ENCODE measurements at regions not wholly inside any gene's neighbourhood (a gene's known extent, or its start where the extent isn't known, plus 50 kb on each side); places are given as distances from the start of the nearest gene placed in this dataset.
"Not testable (repeated sequence)": the region's sequence is repeated elsewhere in the genome, so short reads cannot be mapped to it uniquely, and the experiment has no call there.

DNA sequence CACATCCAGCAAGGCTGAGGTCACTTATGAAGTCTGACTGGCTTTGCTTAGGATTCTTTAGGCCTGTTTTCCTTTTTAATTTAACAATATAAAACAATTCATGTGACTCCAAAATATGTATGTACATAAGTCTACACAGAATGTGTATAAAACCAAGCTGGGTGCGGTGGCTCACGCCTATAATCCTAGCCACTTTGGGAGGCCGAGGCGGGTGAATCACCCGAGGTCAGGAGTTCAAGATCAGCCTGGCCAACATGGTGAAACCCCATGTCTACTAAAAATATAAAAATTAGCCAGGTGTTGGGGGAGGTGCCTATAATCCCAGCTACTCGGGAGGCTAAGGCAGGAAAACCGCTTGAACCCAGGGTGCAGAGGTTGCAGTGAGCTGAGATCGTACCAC, 83.1 kb downstream of the SHANK2 start:
- Histone ChIP-seq H3K36me3 (ENCODE audit: control insufficient read depth, insufficient read depth, low read length) (no peaks in the 10 kb centered on the region), H3K27me3 (ENCODE audit: control insufficient read depth, insufficient read depth, low read length, poor library complexity, severe bottlenecking) (no peaks in the 10 kb centered on the region), H3K4me1 (ENCODE audit: control insufficient read depth, insufficient read depth, low read length) (no peaks in the 10 kb centered on the region), H3K4me3 (ENCODE audit: low read length) (no peak overlapping the region), H3K27ac (ENCODE audit: low read depth, low read length) (no peak overlapping the region), H3K9ac (ENCODE audit: extremely low read depth, low read length, poor library complexity, severe bottlenecking) (no peak overlapping the region), H3K9me3 (ENCODE audit: control insufficient read depth, low read length) (peaks cover 13% of the 10 kb centered on the region)
- Mint-ChIP-seq H3K9me3 (peaks cover 31% of the 10 kb centered on the region), H3K4me3 (no peak overlapping the region), H3K27me3 (ENCODE audit: insufficient read depth) (no peaks in the 10 kb centered on the region), H3K4me1 (peaks cover 6% of the 10 kb centered on the region), H3K27ac (no peak overlapping the region), H3K36me3 (ENCODE audit: low read depth) (peaks cover 31% of the 10 kb centered on the region)
- no peak for DNase-seq
- WGBS, 2 experiments (ENCODE audit: insufficient coverage in 1 of 2, insufficient read length in 1 of 2), result 90% methylated on average over 4 to 8 of the region's 8 CpGs
- TF ChIP-seq, protein P1, sequence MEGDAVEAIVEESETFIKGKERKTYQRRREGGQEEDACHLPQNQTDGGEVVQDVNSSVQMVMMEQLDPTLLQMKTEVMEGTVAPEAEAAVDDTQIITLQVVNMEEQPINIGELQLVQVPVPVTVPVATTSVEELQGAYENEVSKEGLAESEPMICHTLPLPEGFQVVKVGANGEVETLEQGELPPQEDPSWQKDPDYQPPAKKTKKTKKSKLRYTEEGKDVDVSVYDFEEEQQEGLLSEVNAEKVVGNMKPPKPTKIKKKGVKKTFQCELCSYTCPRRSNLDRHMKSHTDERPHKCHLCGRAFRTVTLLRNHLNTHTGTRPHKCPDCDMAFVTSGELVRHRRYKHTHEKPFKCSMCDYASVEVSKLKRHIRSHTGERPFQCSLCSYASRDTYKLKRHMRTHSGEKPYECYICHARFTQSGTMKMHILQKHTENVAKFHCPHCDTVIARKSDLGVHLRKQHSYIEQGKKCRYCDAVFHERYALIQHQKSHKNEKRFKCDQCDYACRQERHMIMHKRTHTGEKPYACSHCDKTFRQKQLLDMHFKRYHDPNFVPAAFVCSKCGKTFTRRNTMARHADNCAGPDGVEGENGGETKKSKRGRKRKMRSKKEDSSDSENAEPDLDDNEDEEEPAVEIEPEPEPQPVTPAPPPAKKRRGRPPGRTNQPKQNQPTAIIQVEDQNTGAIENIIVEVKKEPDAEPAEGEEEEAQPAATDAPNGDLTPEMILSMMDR (conservative IDR thresholded peaks at IDR 0.05), result no peak

DNA sequence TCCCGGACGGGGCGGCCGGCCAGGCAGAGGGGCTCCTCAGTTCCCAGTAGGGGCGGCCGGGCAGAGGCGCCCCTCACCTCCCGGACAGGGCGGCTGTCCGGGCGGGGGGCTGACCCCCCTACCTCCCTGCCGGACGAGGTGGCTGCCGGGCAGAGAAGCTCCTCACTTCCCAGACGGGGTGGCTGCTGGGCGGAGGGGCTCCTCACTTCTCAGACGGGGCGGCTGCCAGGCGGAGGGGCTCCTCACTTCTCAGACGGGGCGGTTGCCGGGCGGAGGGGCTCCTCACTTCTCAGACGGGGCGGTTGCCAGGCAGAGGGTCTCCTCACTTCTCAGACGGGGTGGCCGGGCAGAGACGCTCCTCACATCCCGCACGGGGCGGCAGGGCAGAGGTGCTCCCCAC, 84.6 kb downstream of the SHANK2 start:
- not testable (repeated sequence) for H3K4me1 ChIP-seq (ENCODE audit: control insufficient read depth, insufficient read depth, low read length); H3K4me3 ChIP-seq (ENCODE audit: low read length); H3K4me3 Mint-ChIP-seq; H3K27me3 Mint-ChIP-seq (ENCODE audit: insufficient read depth); H3K27ac Mint-ChIP-seq; H3K27ac ChIP-seq (ENCODE audit: low read depth, low read length); H3K9ac ChIP-seq (ENCODE audit: extremely low read depth, low read length, poor library complexity, severe bottlenecking); H3K36me3 ChIP-seq (ENCODE audit: control insufficient read depth, insufficient read depth, low read length); DNase-seq; H3K27me3 ChIP-seq (ENCODE audit: control insufficient read depth, insufficient read depth, low read length, poor library complexity, severe bottlenecking)
- peaks cover 30% of the 10 kb centered on the region for H3K9me3 Mint-ChIP-seq
- H3K36me3 Mint-ChIP-seq (ENCODE audit: low read depth), result peaks cover 22% of the 10 kb centered on the region
- peaks cover 13% of the 10 kb centered on the region for H3K9me3 ChIP-seq (ENCODE audit: control insufficient read depth, low read length)
- peaks cover 18% of the 10 kb centered on the region for H3K4me1 Mint-ChIP-seq
- 90% methylated on average over 26 of the region's 31 CpGs; no CpG with 5 or more reads in 1 of the 2 experiments for WGBS, 2 experiments (ENCODE audit: insufficient coverage in 1 of 2, insufficient read length in 1 of 2)

DNA sequence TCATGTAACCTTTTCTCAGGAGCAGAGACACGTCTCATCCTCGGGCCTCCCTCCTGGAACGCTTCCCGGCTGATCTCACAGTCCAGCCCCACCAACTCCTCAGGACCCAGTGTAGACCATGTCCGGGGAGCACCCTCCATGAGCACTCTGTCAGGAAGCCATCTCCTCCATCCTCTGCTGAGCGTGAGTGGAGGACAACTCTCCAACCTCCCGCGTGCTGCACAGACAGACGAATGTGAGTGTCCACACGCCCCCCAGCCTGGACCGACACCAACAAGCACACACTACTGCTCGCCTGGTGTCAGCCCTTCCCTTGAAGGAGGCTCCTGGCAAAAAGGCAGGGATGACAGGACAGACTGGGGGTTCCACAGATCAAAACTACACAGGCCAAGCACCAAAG, 86.6 kb downstream of the SHANK2 start:
- H3K4me1 Mint-ChIP-seq, result peaks cover 26% of the 10 kb centered on the region
- H3K27ac Mint-ChIP-seq, result no peak overlapping the region
- peaks cover 27% of the 10 kb centered on the region for H3K36me3 Mint-ChIP-seq (ENCODE audit: low read depth)

More for the DNA sequence above, 86.6 kb downstream of the SHANK2 start:
- Mint-ChIP-seq H3K4me3 (no peak overlapping the region), H3K27me3 (ENCODE audit: insufficient read depth) (peaks cover 4% of the 10 kb centered on the region), H3K9me3 (peaks cover 33% of the 10 kb centered on the region)
- Histone ChIP-seq H3K36me3 (ENCODE audit: control insufficient read depth, insufficient read depth, low read length) (no peaks in the 10 kb centered on the region), H3K4me3 (ENCODE audit: low read length) (peak overlapping the region; percentile 42), H3K27ac (ENCODE audit: low read depth, low read length) (no peak overlapping the region), H3K4me1 (ENCODE audit: control insufficient read depth, insufficient read depth, low read length) (peaks cover 5% of the 10 kb centered on the region), H3K27me3 (ENCODE audit: control insufficient read depth, insufficient read depth, low read length, poor library complexity, severe bottlenecking) (no peaks in the 10 kb centered on the region), H3K9me3 (ENCODE audit: control insufficient read depth, low read length) (peaks cover 25% of the 10 kb centered on the region), H3K9ac (ENCODE audit: extremely low read depth, low read length, poor library complexity, severe bottlenecking) (no peak overlapping the region)
- TF ChIP-seq, protein P1 (conservative IDR thresholded peaks at IDR 0.05), result no peak
- peak; percentile 19 for DNase-seq
- WGBS, 2 experiments (ENCODE audit: insufficient coverage in 1 of 2, insufficient read length in 1 of 2), result 95 to 96% methylated on average over 7 to 12 of the region's 12 CpGs
